ENCODE measurements at regions not wholly inside any gene's neighbourhood (a gene's known extent, or its start where the extent isn't known, plus 50 kb on each side); places are given as distances from the start of the nearest gene placed in this dataset.
"Not testable (repeated sequence)": the region's sequence is repeated elsewhere in the genome, so short reads cannot be mapped to it uniquely, and the experiment has no call there.

GRCh38 chr2:220736778-220737177 lies 835.3 kb downstream of the EPHA4 start:
- FAIRE-seq (peak; percentile 17), DNase-seq (ENCODE audit: low spot score) (no peak)

- DNase-seq (ENCODE audit: low spot score) = no peak
- no peak for FAIRE-seq
Measured at GRCh38 chr2:220743203-220743602, 828.9 kb downstream of the EPHA4 start.

GRCh38 chr2:220744861-220745260 lies 827.2 kb downstream of the EPHA4 start:
- FAIRE-seq = no peak
- DNase-seq (ENCODE audit: low spot score) = no peak

- FAIRE-seq = no peak
- DNase-seq (ENCODE audit: low spot score) = no peak
Measured at GRCh38 chr2:220745682-220746081, 826.4 kb downstream of the EPHA4 start.

GRCh38 chr2:220747736-220748135 lies 824.4 kb downstream of the EPHA4 start:
- DNase-seq (ENCODE audit: low spot score) (no peak), FAIRE-seq (no peak)

- DNase-seq (ENCODE audit: low spot score) (no peak), FAIRE-seq (no peak)
Measured at GRCh38 chr2:220748875-220749479, 823.1 kb downstream of the EPHA4 start.

- FAIRE-seq (no peak), DNase-seq (ENCODE audit: low spot score) (no peak)
Measured at GRCh38 chr2:220753486-220753885, 818.6 kb downstream of the EPHA4 start.

GRCh38 chr2:220756653-220757052 lies 815.5 kb downstream of the EPHA4 start:
- no peak for FAIRE-seq
- no peak for DNase-seq (ENCODE audit: low spot score)

- not testable (repeated sequence) for DNase-seq (ENCODE audit: low spot score); FAIRE-seq
Measured at GRCh38 chr2:220758376-220758775, 813.7 kb downstream of the EPHA4 start.

GRCh38 chr2:220764171-220764570 lies 807.9 kb downstream of the EPHA4 start:
- FAIRE-seq = no peak

GRCh38 chr2:220767591-220768255 lies 804.4 kb downstream of the EPHA4 start:
- DNase-seq (ENCODE audit: low spot score) (no peak), FAIRE-seq (no peak)

More at GRCh38 chr2:220764171-220764570, 807.9 kb downstream of the EPHA4 start:
- no peak for DNase-seq (ENCODE audit: low spot score)

GRCh38 chr2:220775856-220776488 lies 796.1 kb downstream of the EPHA4 start:
- FAIRE-seq (no peak), DNase-seq (ENCODE audit: low spot score) (no peak)

GRCh38 chr2:220779076-220779475 lies 793.0 kb downstream of the EPHA4 start:
- FAIRE-seq; DNase-seq (ENCODE audit: low spot score): not testable (repeated sequence)

GRCh38 chr2:220779511-220779910 lies 792.6 kb downstream of the EPHA4 start:
- DNase-seq (ENCODE audit: low spot score) (no peak), FAIRE-seq (no peak)

GRCh38 chr2:220779931-220780330 lies 792.2 kb downstream of the EPHA4 start:
- DNase-seq (ENCODE audit: low spot score) (peak; percentile 39), FAIRE-seq (no peak)

GRCh38 chr2:220781622-220782241 lies 790.4 kb downstream of the EPHA4 start:
- FAIRE-seq = no peak
- no peak for DNase-seq (ENCODE audit: low spot score)

GRCh38 chr2:220782609-220783113 lies 789.4 kb downstream of the EPHA4 start:
- FAIRE-seq (no peak), DNase-seq (ENCODE audit: low spot score) (no peak)

- DNase-seq (ENCODE audit: low spot score) (no peak), FAIRE-seq (no peak)
Measured at GRCh38 chr2:220783671-220784070, 788.4 kb downstream of the EPHA4 start.

- DNase-seq (ENCODE audit: low spot score) (no peak), FAIRE-seq (no peak)
Measured at GRCh38 chr2:220785178-220785577, 786.9 kb downstream of the EPHA4 start.

GRCh38 chr2:220786216-220786615 lies 785.9 kb downstream of the EPHA4 start:
- FAIRE-seq (no peak), DNase-seq (ENCODE audit: low spot score) (no peak)

- FAIRE-seq (no peak), DNase-seq (ENCODE audit: low spot score) (no peak)
Measured at GRCh38 chr2:220787251-220787650, 784.9 kb downstream of the EPHA4 start.

- DNase-seq (ENCODE audit: low spot score) = peak; percentile 32
- no peak for FAIRE-seq
Measured at GRCh38 chr2:220789961-220790360, 782.1 kb downstream of the EPHA4 start.
